SU-DHL-6 (cell line): ENCODE measurements at regions not wholly inside any gene's neighbourhood (a gene's known extent, or its start where the extent isn't known, plus 50 kb on each side); places are given as distances from the start of the nearest gene placed in this dataset.

Experiments
- H2AFZ ChIP-seq: fragments of 200-600 bp; sonication (generic); 2 replicates; pipeline ENCODE4 v1.6.1; 2014; ENCODE audit warnings: low read depth, mild to moderate bottlenecking, moderate library complexity, mixed read lengths, antibody characterized with exemption, low read length; ENCODE audit not compliant: severe bottlenecking
- H3F3A ChIP-seq: fragments of 200-600 bp; shearing (Covaris generic); 2 replicates; pipeline ENCODE4 v1.6.0; 2016; ENCODE audit warnings: antibody characterized with exemption, mild to moderate bottlenecking; ENCODE audit not compliant: insufficient read depth
- H3K27ac ChIP-seq: fragments of 200-600 bp; sonication (generic); 2 replicates; pipeline ENCODE4 v1.5.1; 2016; ENCODE audit warnings: low read depth, mild to moderate bottlenecking, low read length, moderate library complexity, mixed read lengths
- H3K27me3 ChIP-seq: fragments of 200-600 bp; sonication (generic), shearing (Covaris generic); 2 replicates; pipeline ENCODE4 v1.6.0; 2014; ENCODE audit warnings: mild to moderate bottlenecking, low read length
- H3K36me3 ChIP-seq: fragments of 200-600 bp; sonication (generic); 2 replicates; pipeline ENCODE4 v1.6.1; 2014; ENCODE audit warnings: mild to moderate bottlenecking, low read length, mixed read lengths
- H3K4me2 ChIP-seq: fragments of 300-600, 200-600 bp; shearing (Covaris generic), sonication (generic); 2 replicates; pipeline ENCODE4 v1.6.0; 2014; ENCODE audit warnings: low read length, low read depth, mild to moderate bottlenecking; ENCODE audit not compliant: poor library complexity, severe bottlenecking
- H3K4me3 ChIP-seq: fragments of 200-600 bp; sonication (generic); 2 replicates; pipeline ENCODE4 v1.5.1; 2014; ENCODE audit warnings: antibody characterized with exemption, low read length, mild to moderate bottlenecking, mixed read lengths; ENCODE audit not compliant: insufficient read depth, poor library complexity, severe bottlenecking
- H3K79me2 ChIP-seq: fragments of 200-600 bp; sonication (generic); 2 replicates; pipeline ENCODE4 v1.6.1; 2014; ENCODE audit warnings: mild to moderate bottlenecking, low read length, moderate library complexity; ENCODE audit not compliant: insufficient read depth
- H3K9ac ChIP-seq: fragments of 200-600 bp; sonication (generic); 2 replicates; pipeline ENCODE4 v1.7.0; 2014; ENCODE audit warnings: mild to moderate bottlenecking, low read length
- H3K9me2 ChIP-seq: fragments of 200-600 bp; sonication (generic); replicated peaks from 2 replicates; pipeline ENCODE4 v1.6.1; 2014; ENCODE audit warnings: low read length; ENCODE audit not compliant: insufficient read depth
- H3K9me3 ChIP-seq: fragments of 200-600 bp; sonication (generic); 2 replicates; pipeline ENCODE4 v1.6.1; 2014; ENCODE audit warnings: low read length, mixed read lengths; ENCODE audit not compliant: insufficient read depth
- H4K20me1 ChIP-seq: fragments of 200-600 bp; sonication (generic); 2 replicates; pipeline ENCODE4 v1.6.1; 2014; ENCODE audit warnings: low read depth, mild to moderate bottlenecking, antibody characterized with exemption, low read length, moderate library complexity, mixed read lengths
- EZH2phosphoT487 ChIP-seq: fragments of 200-600 bp; sonication (generic), shearing (Covaris generic); conservative IDR thresholded peaks from 2 replicates; pipeline ENCODE4 v1.6.1; 2018; ENCODE audit warnings: mild to moderate bottlenecking, antibody characterized with exemption, low read length, moderate library complexity, mixed read lengths
- TF ChIP-seq, protein P1 (sequence below): fragments of 200-600 bp; sonication (generic); IDR thresholded peaks from one replicate; pipeline ENCODE4 v1.5.1; 2017; ENCODE audit warnings: antibody characterized with exemption, mild to moderate bottlenecking, low read length, moderate library complexity; ENCODE audit not compliant: insufficient read depth, poor library complexity, severe bottlenecking

DNA sequence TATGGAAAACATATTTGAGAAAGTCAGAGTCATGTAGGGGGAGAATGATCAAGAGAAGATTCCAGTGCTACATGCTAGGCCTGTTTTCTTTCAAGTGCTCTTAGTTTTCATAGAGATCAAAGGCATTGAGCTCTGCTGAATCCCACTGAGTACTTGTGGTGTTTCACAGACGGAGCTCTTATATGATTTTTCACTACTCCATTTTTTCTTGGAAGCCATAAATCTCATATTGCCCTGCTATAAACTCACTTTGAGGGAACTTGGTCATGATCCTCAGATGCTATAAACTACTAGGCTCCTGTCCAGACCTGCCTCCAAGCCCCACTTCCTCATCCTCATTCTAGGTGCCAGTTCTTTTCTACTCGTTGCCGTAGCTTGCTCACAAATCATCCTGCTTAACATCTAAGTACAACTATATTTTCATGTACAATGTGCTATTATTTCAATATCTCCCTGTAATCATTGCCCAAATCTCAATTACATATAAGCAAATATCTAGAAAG is 180.8 kb upstream of the CCDC179 start:
- no peak overlapping the region for H3K9ac ChIP-seq

GRCh38 chr11:23058656-23059055 is 198.4 kb upstream of the CCDC179 start:
- Histone ChIP-seq H3K4me2 (no peak overlapping the region), H3K9me2 (no peaks in the 10 kb centered on the region), H3K27ac (no peak overlapping the region), H3K36me3 (no peaks in the 10 kb centered on the region), H3K9ac (no peak overlapping the region), H3K9me3 (no peaks in the 10 kb centered on the region), H3K4me3 (no peak overlapping the region), H3K79me2 (no peaks in the 10 kb centered on the region), H3F3A (no peaks in the 10 kb centered on the region), H2AFZ (no peak overlapping the region), H4K20me1 (no peaks in the 10 kb centered on the region), H3K27me3 (no peaks in the 10 kb centered on the region)
- TF ChIP-seq, protein P1, sequence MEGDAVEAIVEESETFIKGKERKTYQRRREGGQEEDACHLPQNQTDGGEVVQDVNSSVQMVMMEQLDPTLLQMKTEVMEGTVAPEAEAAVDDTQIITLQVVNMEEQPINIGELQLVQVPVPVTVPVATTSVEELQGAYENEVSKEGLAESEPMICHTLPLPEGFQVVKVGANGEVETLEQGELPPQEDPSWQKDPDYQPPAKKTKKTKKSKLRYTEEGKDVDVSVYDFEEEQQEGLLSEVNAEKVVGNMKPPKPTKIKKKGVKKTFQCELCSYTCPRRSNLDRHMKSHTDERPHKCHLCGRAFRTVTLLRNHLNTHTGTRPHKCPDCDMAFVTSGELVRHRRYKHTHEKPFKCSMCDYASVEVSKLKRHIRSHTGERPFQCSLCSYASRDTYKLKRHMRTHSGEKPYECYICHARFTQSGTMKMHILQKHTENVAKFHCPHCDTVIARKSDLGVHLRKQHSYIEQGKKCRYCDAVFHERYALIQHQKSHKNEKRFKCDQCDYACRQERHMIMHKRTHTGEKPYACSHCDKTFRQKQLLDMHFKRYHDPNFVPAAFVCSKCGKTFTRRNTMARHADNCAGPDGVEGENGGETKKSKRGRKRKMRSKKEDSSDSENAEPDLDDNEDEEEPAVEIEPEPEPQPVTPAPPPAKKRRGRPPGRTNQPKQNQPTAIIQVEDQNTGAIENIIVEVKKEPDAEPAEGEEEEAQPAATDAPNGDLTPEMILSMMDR, result no peak
- TF ChIP-seq EZH2phosphoT487, result no peak

More for the DNA sequence above, 180.8 kb upstream of the CCDC179 start:
- Histone ChIP-seq H3K27me3 (0 out of 2 replicates have a peak, but pooled peaks cover 3% of the 10 kb centered on the region), H4K20me1 (no peaks in the 10 kb centered on the region), H3K9me3 (no peaks in the 10 kb centered on the region), H3K36me3 (no peaks in the 10 kb centered on the region), H3K79me2 (no peaks in the 10 kb centered on the region), H3K9me2 (no peaks in the 10 kb centered on the region), H3K4me2 (no peak overlapping the region), H3F3A (no peaks in the 10 kb centered on the region), H2AFZ (no peak overlapping the region), H3K4me3 (no peak overlapping the region), H3K27ac (no peak overlapping the region)
- TF ChIP-seq, protein P1, result no peak
- TF ChIP-seq EZH2phosphoT487, result no peak

- H3K27me3 ChIP-seq, result no peaks in the 10 kb centered on the region
- H3K27ac ChIP-seq, result no peak overlapping the region
- no peak overlapping the region for H3K9ac ChIP-seq
- no peaks in the 10 kb centered on the region for H3K79me2 ChIP-seq
- no peak overlapping the region for H3K4me3 ChIP-seq
- no peaks in the 10 kb centered on the region for H3K36me3 ChIP-seq
- no peaks in the 10 kb centered on the region for H3F3A ChIP-seq
- H2AFZ ChIP-seq, result no peak overlapping the region
- no peaks in the 10 kb centered on the region for H3K9me2 ChIP-seq
- no peak overlapping the region for H3K4me2 ChIP-seq
- no peaks in the 10 kb centered on the region for H4K20me1 ChIP-seq
- TF ChIP-seq, protein P1, result no peak
- TF ChIP-seq EZH2phosphoT487, result no peak
- peaks cover 3% of the 10 kb centered on the region; the same call in 1 of the 2 replicates for H3K9me3 ChIP-seq
These were observed 203.0 kb upstream of the CCDC179 start for GRCh38 chr11:23063276-23063675.
